ENCODE measurements at regions not wholly inside any gene's neighbourhood (a gene's known extent, or its start where the extent isn't known, plus 50 kb on each side); places are given as distances from the start of the nearest gene placed in this dataset.

GRCh38 chr1:187465441-187465840, 636.7 kb downstream of the PLA2G4A start:
- TF ChIP-seq, protein P1, sequence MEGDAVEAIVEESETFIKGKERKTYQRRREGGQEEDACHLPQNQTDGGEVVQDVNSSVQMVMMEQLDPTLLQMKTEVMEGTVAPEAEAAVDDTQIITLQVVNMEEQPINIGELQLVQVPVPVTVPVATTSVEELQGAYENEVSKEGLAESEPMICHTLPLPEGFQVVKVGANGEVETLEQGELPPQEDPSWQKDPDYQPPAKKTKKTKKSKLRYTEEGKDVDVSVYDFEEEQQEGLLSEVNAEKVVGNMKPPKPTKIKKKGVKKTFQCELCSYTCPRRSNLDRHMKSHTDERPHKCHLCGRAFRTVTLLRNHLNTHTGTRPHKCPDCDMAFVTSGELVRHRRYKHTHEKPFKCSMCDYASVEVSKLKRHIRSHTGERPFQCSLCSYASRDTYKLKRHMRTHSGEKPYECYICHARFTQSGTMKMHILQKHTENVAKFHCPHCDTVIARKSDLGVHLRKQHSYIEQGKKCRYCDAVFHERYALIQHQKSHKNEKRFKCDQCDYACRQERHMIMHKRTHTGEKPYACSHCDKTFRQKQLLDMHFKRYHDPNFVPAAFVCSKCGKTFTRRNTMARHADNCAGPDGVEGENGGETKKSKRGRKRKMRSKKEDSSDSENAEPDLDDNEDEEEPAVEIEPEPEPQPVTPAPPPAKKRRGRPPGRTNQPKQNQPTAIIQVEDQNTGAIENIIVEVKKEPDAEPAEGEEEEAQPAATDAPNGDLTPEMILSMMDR (IDR thresholded peaks at IDR 0.05; ENCODE audit: low read length), result no peak
- TF ChIP-seq EZH2 (optimal IDR thresholded peaks at IDR 0.05; ENCODE audit: low read depth, low read length) (no peak), EZH2phosphoT487 (IDR thresholded peaks at IDR 0.05; ENCODE audit: low read length) (no peak)

Measured in MM.1S (cell line).